Caki2 (cell line): ENCODE measurements at regions not wholly inside any gene's neighbourhood (a gene's known extent, or its start where the extent isn't known, plus 50 kb on each side); places are given as distances from the start of the nearest gene placed in this dataset.

Experiments
- DNase-seq: peaks from one replicate; pipeline ENCODE4 v3.0.0-alpha.2; 2015; ENCODE audit warnings: low read depth
- in situ Hi-C: cut with HindIII; loops from 2 replicates; pipeline ENCODE4 v1.10.0; 2016; ENCODE audit warnings: low sequenced_read_pairs, low pct_unique_long_range_greater_than_20kb, mixed read lengths

DNA sequence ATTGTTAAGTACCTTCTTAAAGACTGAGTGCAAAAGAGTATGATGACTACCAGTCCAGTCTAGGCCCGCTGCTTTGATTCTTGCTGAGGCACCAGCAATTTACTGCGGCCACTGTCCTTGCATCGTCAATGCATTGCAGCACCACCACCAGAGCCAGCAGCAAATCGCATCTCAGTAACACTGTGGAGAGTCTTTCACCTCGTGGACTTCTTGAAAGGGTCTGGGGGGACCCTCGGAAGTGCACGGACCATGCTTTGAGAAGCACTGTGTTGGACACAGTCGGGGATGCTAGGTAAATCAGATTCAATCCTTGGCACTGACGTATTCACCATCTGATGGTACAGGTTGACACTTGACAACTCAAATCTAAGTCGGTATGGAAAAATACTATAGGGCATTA, 493.6 kb downstream of the RPS24 start:
- in situ Hi-C loops: no loop called here
- no peak for DNase-seq

GRCh38 chr10:78528749-78529204, 495.1 kb downstream of the RPS24 start:
- in situ Hi-C loops: no loop called here
- no peak for DNase-seq

DNA sequence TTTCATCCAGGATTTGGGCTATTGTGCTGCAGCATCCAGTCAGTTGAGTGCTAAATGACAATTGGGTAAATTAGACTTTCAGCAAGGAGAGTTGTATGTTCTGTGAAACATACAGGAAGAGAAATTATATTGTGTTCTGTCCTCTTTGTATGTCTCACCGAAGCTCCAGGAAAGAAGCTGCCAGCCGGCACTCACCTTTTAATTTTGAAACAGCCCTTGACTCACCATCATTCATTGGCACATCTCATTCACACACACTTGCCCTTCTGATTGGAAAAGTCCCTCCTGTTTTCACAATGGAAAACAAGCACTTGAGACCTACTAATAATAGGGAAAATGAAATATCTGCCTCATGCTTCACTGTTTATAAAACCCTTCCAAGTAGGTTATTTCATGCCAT, 495.6 kb downstream of the RPS24 start:
- in situ Hi-C loops: no loop called here
- DNase-seq: no peak

DNA sequence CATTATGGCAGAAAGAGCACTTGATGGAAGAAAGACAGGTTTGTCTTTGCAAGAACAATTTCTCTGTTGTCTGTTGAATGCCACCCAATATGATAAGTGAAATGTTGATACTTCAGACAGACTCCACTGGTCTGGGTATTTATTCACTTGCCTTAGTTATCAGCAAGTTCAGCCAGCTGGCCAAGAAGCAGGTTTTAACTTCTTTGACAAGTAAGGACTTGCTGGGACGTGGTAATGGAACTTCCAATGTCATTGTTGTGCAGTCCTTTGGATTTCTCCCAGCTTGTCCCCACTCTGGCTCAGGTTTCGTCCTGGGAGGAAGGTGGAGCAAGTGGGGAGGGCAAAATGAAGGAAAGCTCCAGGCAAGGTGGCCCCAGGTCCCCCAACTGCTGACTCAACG, 497.4 kb downstream of the RPS24 start:
- DNase-seq: no peak
- in situ Hi-C loops: no loop called here

- DNase-seq: no peak
- in situ Hi-C loops: no loop called here
Measured at GRCh38 chr10:78532480-78533042, 498.9 kb downstream of the RPS24 start.

- no peak for DNase-seq
- in situ Hi-C loops: no loop called here
Measured at GRCh38 chr10:78533098-78533497, 499.4 kb downstream of the RPS24 start.

GRCh38 chr10:78533776-78534175, 500.1 kb downstream of the RPS24 start:
- in situ Hi-C loops: no loop called here
- no peak for DNase-seq

GRCh38 chr10:78535716-78536218, 502.1 kb downstream of the RPS24 start:
- DNase-seq: no peak
- in situ Hi-C loops: no loop called here

DNA sequence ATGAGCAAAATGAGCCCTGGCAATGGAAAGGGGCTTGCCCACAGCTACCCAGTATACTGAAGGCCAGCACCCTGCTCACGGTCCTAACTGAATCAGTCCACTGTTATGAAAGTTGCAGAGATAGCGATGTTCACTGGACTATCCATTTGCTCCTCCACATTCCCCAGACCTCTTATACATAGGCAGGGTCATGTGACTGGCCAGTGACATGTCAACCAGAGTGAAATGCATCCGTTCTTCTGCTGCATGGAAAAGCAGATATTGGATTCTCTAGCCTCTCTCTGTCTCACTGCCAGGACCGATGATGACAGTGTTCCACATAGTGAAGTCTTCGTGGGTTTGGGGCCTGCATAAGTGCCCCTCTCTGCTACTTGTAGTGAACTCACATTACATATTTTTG, 503.4 kb downstream of the RPS24 start:
- DNase-seq: no peak
- in situ Hi-C loops: no loop called here

- no peak for DNase-seq
- in situ Hi-C loops: no loop called here
Measured at GRCh38 chr10:78539247-78539766, 505.6 kb downstream of the RPS24 start.

DNA sequence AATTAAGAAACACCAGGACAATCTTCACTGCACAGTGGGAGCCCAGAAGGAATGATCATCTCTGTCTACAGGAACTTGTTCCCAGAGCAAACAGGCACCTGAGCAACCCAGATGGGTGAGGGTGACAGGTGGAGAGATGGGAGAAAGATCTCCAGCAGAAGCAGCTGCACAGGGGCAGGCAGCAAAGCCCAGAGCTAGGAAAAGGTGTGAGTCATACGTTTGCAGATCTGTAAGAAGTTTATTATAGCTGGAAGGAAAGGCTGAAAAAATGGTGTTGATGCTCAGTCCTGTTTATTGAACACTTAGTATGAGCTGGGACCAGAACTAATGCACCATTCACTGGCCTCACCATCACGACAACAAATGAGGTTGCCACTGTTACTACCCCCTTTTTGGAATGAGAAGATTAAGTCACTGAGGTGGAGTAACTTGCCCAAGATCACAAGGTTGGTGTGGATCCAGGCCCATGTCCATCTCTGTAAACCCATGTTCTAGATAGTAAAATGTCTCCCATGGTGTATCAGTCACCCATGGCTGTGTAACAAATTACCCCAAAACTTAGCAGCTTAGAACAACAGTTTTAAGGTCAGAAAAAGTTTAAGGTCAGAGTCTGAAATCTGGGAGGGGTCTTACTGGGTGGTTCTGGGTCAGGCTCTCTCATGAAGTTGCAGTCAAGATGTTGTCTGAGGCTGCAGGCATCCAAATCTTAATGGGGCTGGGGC, 506.9 kb downstream of the RPS24 start:
- no peak for DNase-seq

GRCh38 chr10:78541481-78542140, 507.9 kb downstream of the RPS24 start:
- in situ Hi-C loops: no loop called here
- DNase-seq: no peak

More for the DNA sequence above, 506.9 kb downstream of the RPS24 start:
- in situ Hi-C loops: no loop called here

DNA sequence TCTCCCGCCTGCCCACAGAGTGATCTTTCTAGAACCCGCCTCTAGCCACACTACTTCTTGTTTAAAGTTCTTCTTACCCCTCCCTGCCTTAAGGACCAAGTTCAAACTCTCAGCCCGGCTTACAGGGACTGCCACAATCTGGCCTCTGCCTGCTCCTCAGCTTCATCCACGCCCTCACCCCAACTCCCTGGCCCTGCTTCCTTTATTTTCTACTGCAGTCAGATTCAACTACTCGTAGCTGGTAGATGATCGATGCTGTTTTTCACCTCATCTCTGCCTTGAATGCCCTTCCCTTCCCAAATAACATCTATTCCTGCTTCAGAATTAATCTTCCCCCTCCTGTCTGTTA, 508.5 kb downstream of the RPS24 start:
- no peak for DNase-seq
- in situ Hi-C loops: no loop called here

DNA sequence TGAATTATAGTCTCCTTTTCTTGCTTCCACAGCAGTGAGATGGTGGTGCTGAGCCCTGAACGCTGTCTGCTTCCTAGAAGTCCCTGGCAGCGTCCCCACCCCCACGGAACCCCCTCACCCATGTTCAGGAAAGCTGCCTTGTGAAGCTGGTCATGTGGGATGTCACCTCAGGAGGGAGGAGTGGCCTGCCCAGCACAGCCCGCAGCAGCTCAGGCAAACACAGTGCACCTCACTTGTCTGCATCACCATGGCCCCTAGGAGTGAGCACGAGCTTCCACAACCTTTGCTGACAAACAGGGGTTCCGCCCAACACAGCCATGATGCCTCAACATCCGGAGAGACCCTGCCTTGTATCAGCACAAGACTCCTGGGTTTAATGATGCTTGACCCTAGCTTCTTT, 508.9 kb downstream of the RPS24 start:
- no peak for DNase-seq
- in situ Hi-C loops: no loop called here

- no peak for DNase-seq
- in situ Hi-C loops: no loop called here
Measured at GRCh38 chr10:78543031-78543748, 509.5 kb downstream of the RPS24 start.

DNA sequence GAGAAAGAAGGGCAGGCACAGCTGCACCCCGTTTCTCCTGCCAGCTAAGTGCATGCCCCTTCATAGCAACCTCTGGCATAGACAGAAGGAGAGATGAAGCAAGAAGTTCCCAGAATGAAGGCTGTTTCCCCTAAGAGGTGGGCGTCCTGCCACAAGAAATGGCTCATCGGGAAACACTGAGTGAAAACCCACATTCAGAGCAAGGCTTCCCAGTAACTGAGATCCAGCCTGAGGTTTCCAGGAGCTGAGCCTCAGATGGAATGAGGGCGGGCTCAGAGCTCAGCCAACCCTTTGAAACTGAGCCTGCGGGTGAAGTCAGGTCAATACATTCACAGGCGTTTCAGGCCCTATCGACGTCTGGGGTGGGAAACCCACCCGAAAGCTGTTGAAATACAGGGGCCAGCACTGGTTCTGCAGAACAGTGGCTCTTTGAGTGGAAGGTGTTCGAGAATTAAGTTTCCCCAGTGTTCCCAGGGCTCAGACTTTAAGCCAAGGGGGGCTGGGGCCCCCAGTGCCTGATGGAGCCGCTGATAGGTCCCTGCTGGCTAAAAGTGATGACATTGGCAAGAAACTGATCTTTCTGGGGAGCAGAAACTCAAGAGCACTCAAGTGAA, 510.2 kb downstream of the RPS24 start:
- in situ Hi-C loops: no loop called here
- DNase-seq: no peak

GRCh38 chr10:78544423-78545090, 510.9 kb downstream of the RPS24 start:
- DNase-seq: no peak
- in situ Hi-C loops: no loop called here

GRCh38 chr10:78545756-78546155, 512.1 kb downstream of the RPS24 start:
- DNase-seq: no peak
- in situ Hi-C loops: no loop called here
